Suprapubic skin (tissue), 4 donors: ENCODE measurements at regions not wholly inside any gene's neighbourhood (a gene's known extent, or its start where the extent isn't known, plus 50 kb on each side); places are given as distances from the start of the nearest gene placed in this dataset.
A peak's percentile ranks its signal among the peaks of the same experiment; 100 is the strongest.
"Not testable (repeated sequence)": the region's sequence is repeated elsewhere in the genome, so short reads cannot be mapped to it uniquely, and the experiment has no call there.

Experiments used
- DNase-seq, 2 donors: peaks; one replicate each; pipeline ENCODE4 v3.0.0-alpha.2; 2019; ENCODE audit warnings: low spot score in 2 of 2
- H3K27ac ChIP-seq: fragments of 200-600 bp; sonication (generic); one replicate; pipeline ENCODE4 v1.5.1; 2019
- H3K27me3 ChIP-seq: fragments of 200-600 bp; sonication (generic); one replicate; pipeline ENCODE4 v1.5.1; 2019
- H3K36me3 ChIP-seq: fragments of 200-600 bp; sonication (generic); one replicate; pipeline ENCODE4 v1.5.1; 2019
- H3K4me1 ChIP-seq: fragments of 200-600 bp; sonication (generic); one replicate; pipeline ENCODE4 v1.5.1; 2019
- H3K4me3 ChIP-seq: fragments of 200-600 bp; sonication (generic); one replicate; pipeline ENCODE4 v1.5.1; 2019; ENCODE audit warnings: mild to moderate bottlenecking
- H3K9me3 ChIP-seq: fragments of 200-600 bp; sonication (generic); one replicate; pipeline ENCODE4 v1.5.1; 2019
- CTCF ChIP-seq, 2 donors: fragments of 200-600 bp in 1 of 2; fragments of 450-650 bp in 1 of 2; sonication (generic) in 1 of 2; IDR thresholded peaks; one replicate each; pipeline ENCODE4 v1.5.1; 2016 to 2019; ENCODE audit warnings: antibody characterized with exemption in 2 of 2, mild to moderate bottlenecking in 1 of 2, moderate library complexity in 1 of 2
- EP300 ChIP-seq: sonication (generic); formaldehyde crosslinking; IDR thresholded peaks from one replicate; pipeline ENCODE4 v1.6.1; 2017; ENCODE audit warnings: antibody characterized with exemption
- POLR2A ChIP-seq, 2 donors: fragments of 450-650 bp; IDR thresholded peaks; one replicate each; pipeline ENCODE4 v1.6.1; 2017; ENCODE audit warnings: antibody characterized with exemption in 2 of 2, mild to moderate bottlenecking in 2 of 2, moderate library complexity in 2 of 2
- POLR2AphosphoS5 ChIP-seq, 3 donors: sonication (generic); formaldehyde crosslinking; IDR thresholded peaks; one replicate each; pipeline ENCODE4 v1.6.1; 2017; ENCODE audit warnings: antibody characterized with exemption in 3 of 3
- WGBS: methylation state at CpG from one replicate; pipeline ENCODE4 v1.1.5; 2018; 5-methylcytosine and 5-hydroxymethylcytosine counted together

- H3K36me3 ChIP-seq: no peaks in the 10 kb centered on the region
- 42% methylated on average over 1 of the region's 1 CpG for WGBS
Measured at GRCh38 chr1:119266386-119266785, 102.2 kb upstream of the HAO2 start.

GRCh38 chr1:119266858-119267257 is 101.7 kb upstream of the HAO2 start:
- Histone ChIP-seq H3K27ac (no peak overlapping the region), H3K9me3 (no peaks in the 10 kb centered on the region), H3K4me1 (no peaks in the 10 kb centered on the region), H3K4me3 (no peak overlapping the region), H3K27me3 (no peaks in the 10 kb centered on the region), H3K36me3 (no peaks in the 10 kb centered on the region)
- no peak for DNase-seq
- 81% methylated on average over 3 of the region's 3 CpGs for WGBS
- TF ChIP-seq EP300 (no peak), POLR2A (IDR thresholded peaks at IDR 0.05) (no peak), POLR2AphosphoS5 (IDR thresholded peaks at IDR 0.05) (no peak), CTCF (IDR thresholded peaks at IDR 0.05) (no peak)

More at GRCh38 chr1:119266386-119266785, 102.2 kb upstream of the HAO2 start:
- H3K4me3 ChIP-seq: no peak overlapping the region
- H3K9me3 ChIP-seq: no peaks in the 10 kb centered on the region
- no peaks in the 10 kb centered on the region for H3K27me3 ChIP-seq
- no peak for DNase-seq
- no peaks in the 10 kb centered on the region for H3K4me1 ChIP-seq
- TF ChIP-seq CTCF (IDR thresholded peaks at IDR 0.05): no peak
- no peak for TF ChIP-seq POLR2A (IDR thresholded peaks at IDR 0.05)
- TF ChIP-seq EP300: no peak
- no peak for TF ChIP-seq POLR2AphosphoS5 (IDR thresholded peaks at IDR 0.05)
- H3K27ac ChIP-seq: no peak overlapping the region

GRCh38 chr1:119267288-119267687 is 101.3 kb upstream of the HAO2 start:
- not testable (repeated sequence) for H3K4me3 ChIP-seq, H3K36me3 ChIP-seq, H3K27me3 ChIP-seq, H3K9me3 ChIP-seq, H3K4me1 ChIP-seq, H3K27ac ChIP-seq, DNase-seq
- WGBS: 97% methylated on average over 4 of the region's 4 CpGs

GRCh38 chr1:119268879-119269278 is 99.7 kb upstream of the HAO2 start:
- Histone ChIP-seq H3K36me3 (no peaks in the 10 kb centered on the region), H3K4me1 (no peaks in the 10 kb centered on the region), H3K27me3 (no peaks in the 10 kb centered on the region), H3K4me3 (no peak overlapping the region), H3K27ac (no peak overlapping the region), H3K9me3 (no peaks in the 10 kb centered on the region)
- no peak for DNase-seq
- WGBS: 98% methylated on average over 1 of the region's 1 CpG
- TF ChIP-seq CTCF (IDR thresholded peaks at IDR 0.05): no peak
- no peak for TF ChIP-seq POLR2AphosphoS5 (IDR thresholded peaks at IDR 0.05)
- TF ChIP-seq EP300: no peak
- no peak for TF ChIP-seq POLR2A (IDR thresholded peaks at IDR 0.05)

GRCh38 chr1:119275145-119276134 is 93.1 kb upstream of the HAO2 start:
- WGBS: 42% methylated on average over 6 of the region's 6 CpGs
- H3K4me3 ChIP-seq: no peak overlapping the region
- H3K36me3 ChIP-seq: no peaks in the 10 kb centered on the region
- no peak for DNase-seq
- H3K27ac ChIP-seq: no peak overlapping the region
- no peaks in the 10 kb centered on the region for H3K9me3 ChIP-seq
- no peaks in the 10 kb centered on the region for H3K27me3 ChIP-seq
- peaks cover 16% of the 10 kb centered on the region for H3K4me1 ChIP-seq
- peak; percentile 56 to 81 for TF ChIP-seq CTCF (IDR thresholded peaks at IDR 0.05)
- no peak for TF ChIP-seq EP300
